ENCODE measurements at regions not wholly inside any gene's neighbourhood (a gene's known extent, or its start where the extent isn't known, plus 50 kb on each side); places are given as distances from the start of the nearest gene placed in this dataset.

DNA sequence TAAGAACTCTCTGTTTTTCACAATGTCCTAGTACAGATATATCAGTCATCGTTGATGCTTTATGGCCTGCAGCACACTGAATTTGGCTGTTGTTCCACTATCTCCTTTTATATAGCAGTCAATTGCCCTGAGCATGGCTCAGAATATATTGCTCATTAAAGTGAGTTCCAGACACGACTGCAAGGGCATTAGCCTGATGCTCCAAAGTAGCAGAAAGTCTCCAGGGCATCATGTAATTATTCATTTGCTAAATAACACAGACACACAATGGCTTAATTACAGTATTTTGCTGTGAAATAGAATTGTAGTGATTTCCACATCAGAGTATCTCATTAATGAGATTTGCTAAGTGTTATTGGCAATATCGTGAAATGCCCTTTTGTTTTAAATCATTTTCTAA, 1167.5 kb downstream of the AACS start:
- Histone ChIP-seq H2AFZ (no peak overlapping the region), H3K4me3 (0 out of 2 replicates have a peak overlapping the region, but pooled peaks have one; percentile 9), H3K4me2 (no peak overlapping the region), H3K79me2 (replicated peaks; ENCODE audit: insufficient read depth) (no peaks in the 10 kb centered on the region), H3F3A (replicated peaks; ENCODE audit: low read depth) (no peaks in the 10 kb centered on the region), H3K27me3 (ENCODE audit: insufficient read depth) (no peaks in the 10 kb centered on the region), H3K4me1 (ENCODE audit: insufficient read depth) (peaks cover 13% of the 10 kb centered on the region; the same call in 1 of the 2 replicates), H3K27ac (ENCODE audit: low read depth) (peak overlapping the region; percentile 86; the same call in 1 of the 2 replicates), H3K36me3 (ENCODE audit: insufficient read depth) (peaks cover 4% of the 10 kb centered on the region; the same call in 1 of the 2 replicates), H4K20me1 (replicated peaks; ENCODE audit: insufficient read depth) (no peaks in the 10 kb centered on the region), H3K9me2 (ENCODE audit: insufficient read depth) (peaks cover 3% of the 10 kb centered on the region; the same call in 1 of the 2 replicates)
- peaks cover 95% of the 10 kb centered on the region for H3K9me3 Mint-ChIP-seq
- H3K4me3 Mint-ChIP-seq = no peak overlapping the region
- H3K4me1 Mint-ChIP-seq = no peaks in the 10 kb centered on the region
- TF ChIP-seq, protein P1, sequence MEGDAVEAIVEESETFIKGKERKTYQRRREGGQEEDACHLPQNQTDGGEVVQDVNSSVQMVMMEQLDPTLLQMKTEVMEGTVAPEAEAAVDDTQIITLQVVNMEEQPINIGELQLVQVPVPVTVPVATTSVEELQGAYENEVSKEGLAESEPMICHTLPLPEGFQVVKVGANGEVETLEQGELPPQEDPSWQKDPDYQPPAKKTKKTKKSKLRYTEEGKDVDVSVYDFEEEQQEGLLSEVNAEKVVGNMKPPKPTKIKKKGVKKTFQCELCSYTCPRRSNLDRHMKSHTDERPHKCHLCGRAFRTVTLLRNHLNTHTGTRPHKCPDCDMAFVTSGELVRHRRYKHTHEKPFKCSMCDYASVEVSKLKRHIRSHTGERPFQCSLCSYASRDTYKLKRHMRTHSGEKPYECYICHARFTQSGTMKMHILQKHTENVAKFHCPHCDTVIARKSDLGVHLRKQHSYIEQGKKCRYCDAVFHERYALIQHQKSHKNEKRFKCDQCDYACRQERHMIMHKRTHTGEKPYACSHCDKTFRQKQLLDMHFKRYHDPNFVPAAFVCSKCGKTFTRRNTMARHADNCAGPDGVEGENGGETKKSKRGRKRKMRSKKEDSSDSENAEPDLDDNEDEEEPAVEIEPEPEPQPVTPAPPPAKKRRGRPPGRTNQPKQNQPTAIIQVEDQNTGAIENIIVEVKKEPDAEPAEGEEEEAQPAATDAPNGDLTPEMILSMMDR (conservative IDR thresholded peaks at IDR 0.05; ENCODE audit: low read depth in 2 of 2) = no peak
- TF ChIP-seq, protein P2, sequence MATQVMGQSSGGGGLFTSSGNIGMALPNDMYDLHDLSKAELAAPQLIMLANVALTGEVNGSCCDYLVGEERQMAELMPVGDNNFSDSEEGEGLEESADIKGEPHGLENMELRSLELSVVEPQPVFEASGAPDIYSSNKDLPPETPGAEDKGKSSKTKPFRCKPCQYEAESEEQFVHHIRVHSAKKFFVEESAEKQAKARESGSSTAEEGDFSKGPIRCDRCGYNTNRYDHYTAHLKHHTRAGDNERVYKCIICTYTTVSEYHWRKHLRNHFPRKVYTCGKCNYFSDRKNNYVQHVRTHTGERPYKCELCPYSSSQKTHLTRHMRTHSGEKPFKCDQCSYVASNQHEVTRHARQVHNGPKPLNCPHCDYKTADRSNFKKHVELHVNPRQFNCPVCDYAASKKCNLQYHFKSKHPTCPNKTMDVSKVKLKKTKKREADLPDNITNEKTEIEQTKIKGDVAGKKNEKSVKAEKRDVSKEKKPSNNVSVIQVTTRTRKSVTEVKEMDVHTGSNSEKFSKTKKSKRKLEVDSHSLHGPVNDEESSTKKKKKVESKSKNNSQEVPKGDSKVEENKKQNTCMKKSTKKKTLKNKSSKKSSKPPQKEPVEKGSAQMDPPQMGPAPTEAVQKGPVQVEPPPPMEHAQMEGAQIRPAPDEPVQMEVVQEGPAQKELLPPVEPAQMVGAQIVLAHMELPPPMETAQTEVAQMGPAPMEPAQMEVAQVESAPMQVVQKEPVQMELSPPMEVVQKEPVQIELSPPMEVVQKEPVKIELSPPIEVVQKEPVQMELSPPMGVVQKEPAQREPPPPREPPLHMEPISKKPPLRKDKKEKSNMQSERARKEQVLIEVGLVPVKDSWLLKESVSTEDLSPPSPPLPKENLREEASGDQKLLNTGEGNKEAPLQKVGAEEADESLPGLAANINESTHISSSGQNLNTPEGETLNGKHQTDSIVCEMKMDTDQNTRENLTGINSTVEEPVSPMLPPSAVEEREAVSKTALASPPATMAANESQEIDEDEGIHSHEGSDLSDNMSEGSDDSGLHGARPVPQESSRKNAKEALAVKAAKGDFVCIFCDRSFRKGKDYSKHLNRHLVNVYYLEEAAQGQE (IDR thresholded peaks at IDR 0.05; ENCODE audit: unreplicated experiment) = no peak
- TF ChIP-seq ZNF114 (CRISPR knock-in tag; IDR thresholded peaks at IDR 0.05) (no peak), EZH2phosphoT487 (IDR thresholded peaks at IDR 0.05; ENCODE audit: unreplicated experiment) (no peak), EZH2 (IDR thresholded peaks at IDR 0.05; ENCODE audit: low read depth, unreplicated experiment) (no peak), ZNF331 (CRISPR knock-in tag; IDR thresholded peaks at IDR 0.05; ENCODE audit: low read depth) (no peak), POLR2AphosphoS5 (IDR thresholded peaks at IDR 0.05; ENCODE audit: low read depth) (no peak), JUNB (IDR thresholded peaks at IDR 0.05; ENCODE audit: unreplicated experiment) (no peak), NANOG (IDR thresholded peaks at IDR 0.05; ENCODE audit: borderline replicate concordance) (no peak), STAT1 (IDR thresholded peaks at IDR 0.05; ENCODE audit: unreplicated experiment) (no peak), CREB1 (CRISPR knock-in tag; IDR thresholded peaks at IDR 0.05; ENCODE audit: low read depth) (no peak)
- TF ChIP-seq, protein P3, sequence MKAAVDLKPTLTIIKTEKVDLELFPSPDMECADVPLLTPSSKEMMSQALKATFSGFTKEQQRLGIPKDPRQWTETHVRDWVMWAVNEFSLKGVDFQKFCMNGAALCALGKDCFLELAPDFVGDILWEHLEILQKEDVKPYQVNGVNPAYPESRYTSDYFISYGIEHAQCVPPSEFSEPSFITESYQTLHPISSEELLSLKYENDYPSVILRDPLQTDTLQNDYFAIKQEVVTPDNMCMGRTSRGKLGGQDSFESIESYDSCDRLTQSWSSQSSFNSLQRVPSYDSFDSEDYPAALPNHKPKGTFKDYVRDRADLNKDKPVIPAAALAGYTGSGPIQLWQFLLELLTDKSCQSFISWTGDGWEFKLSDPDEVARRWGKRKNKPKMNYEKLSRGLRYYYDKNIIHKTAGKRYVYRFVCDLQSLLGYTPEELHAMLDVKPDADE (IDR thresholded peaks at IDR 0.05) = no peak
- TF ChIP-seq, protein P4, sequence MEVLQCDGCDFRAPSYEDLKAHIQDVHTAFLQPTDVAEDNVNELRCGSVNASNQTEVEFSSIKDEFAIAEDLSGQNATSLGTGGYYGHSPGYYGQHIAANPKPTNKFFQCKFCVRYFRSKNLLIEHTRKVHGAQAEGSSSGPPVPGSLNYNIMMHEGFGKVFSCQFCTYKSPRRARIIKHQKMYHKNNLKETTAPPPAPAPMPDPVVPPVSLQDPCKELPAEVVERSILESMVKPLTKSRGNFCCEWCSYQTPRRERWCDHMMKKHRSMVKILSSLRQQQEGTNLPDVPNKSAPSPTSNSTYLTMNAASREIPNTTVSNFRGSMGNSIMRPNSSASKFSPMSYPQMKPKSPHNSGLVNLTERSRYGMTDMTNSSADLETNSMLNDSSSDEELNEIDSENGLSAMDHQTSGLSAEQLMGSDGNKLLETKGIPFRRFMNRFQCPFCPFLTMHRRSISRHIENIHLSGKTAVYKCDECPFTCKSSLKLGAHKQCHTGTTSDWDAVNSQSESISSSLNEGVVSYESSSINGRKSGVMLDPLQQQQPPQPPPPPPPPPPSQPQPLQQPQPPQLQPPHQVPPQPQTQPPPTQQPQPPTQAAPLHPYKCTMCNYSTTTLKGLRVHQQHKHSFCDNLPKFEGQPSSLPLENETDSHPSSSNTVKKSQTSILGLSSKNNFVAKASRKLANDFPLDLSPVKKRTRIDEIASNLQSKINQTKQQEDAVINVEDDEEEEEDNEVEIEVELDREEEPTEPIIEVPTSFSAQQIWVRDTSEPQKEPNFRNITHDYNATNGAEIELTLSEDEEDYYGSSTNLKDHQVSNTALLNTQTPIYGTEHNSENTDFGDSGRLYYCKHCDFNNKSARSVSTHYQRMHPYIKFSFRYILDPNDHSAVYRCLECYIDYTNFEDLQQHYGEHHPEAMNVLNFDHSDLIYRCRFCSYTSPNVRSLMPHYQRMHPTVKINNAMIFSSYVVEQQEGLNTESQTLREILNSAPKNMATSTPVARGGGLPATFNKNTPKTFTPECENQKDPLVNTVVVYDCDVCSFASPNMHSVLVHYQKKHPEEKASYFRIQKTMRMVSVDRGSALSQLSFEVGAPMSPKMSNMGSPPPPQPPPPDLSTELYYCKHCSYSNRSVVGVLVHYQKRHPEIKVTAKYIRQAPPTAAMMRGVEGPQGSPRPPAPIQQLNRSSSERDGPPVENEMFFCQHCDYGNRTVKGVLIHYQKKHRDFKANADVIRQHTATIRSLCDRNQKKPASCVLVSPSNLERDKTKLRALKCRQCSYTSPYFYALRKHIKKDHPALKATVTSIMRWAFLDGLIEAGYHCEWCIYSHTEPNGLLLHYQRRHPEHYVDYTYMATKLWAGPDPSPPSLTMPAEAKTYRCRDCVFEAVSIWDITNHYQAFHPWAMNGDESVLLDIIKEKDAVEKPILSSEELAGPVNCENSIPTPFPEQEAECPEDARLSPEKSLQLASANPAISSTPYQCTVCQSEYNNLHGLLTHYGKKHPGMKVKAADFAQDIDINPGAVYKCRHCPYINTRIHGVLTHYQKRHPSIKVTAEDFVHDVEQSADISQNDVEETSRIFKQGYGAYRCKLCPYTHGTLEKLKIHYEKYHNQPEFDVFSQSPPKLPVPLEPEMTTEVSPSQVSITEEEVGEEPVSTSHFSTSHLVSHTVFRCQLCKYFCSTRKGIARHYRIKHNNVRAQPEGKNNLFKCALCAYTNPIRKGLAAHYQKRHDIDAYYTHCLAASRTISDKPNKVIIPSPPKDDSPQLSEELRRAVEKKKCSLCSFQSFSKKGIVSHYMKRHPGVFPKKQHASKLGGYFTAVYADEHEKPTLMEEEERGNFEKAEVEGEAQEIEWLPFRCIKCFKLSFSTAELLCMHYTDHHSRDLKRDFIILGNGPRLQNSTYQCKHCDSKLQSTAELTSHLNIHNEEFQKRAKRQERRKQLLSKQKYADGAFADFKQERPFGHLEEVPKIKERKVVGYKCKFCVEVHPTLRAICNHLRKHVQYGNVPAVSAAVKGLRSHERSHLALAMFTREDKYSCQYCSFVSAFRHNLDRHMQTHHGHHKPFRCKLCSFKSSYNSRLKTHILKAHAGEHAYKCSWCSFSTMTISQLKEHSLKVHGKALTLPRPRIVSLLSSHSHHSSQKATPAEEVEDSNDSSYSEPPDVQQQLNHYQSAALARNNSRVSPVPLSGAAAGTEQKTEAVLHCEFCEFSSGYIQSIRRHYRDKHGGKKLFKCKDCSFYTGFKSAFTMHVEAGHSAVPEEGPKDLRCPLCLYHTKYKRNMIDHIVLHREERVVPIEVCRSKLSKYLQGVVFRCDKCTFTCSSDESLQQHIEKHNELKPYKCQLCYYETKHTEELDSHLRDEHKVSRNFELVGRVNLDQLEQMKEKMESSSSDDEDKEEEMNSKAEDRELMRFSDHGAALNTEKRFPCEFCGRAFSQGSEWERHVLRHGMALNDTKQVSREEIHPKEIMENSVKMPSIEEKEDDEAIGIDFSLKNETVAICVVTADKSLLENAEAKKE (CRISPR knock-in tag; IDR thresholded peaks at IDR 0.05) = no peak
- no peak for DNase-seq (ENCODE audit: low spot score)
- no peak for ATAC-seq
- H3K27me3 Mint-ChIP-seq (ENCODE audit: insufficient read depth, low read depth, poor library complexity) = no peaks in the 10 kb centered on the region
- H3K36me3 Mint-ChIP-seq (ENCODE audit: low read depth) = peaks cover 32% of the 10 kb centered on the region; the same call in 2 of the 3 replicates
- no peak overlapping the region for H3K27ac Mint-ChIP-seq
